Naive B cell (primary cell): ENCODE measurements at regions not wholly inside any gene's neighbourhood (a gene's known extent, or its start where the extent isn't known, plus 50 kb on each side); places are given as distances from the start of the nearest gene placed in this dataset.
"Not testable (repeated sequence)": the region's sequence is repeated elsewhere in the genome, so short reads cannot be mapped to it uniquely, and the experiment has no call there.

Source experiments
- ATAC-seq, 2 donors: fragments of 150-1000 bp; cut with Tn5 transposase; 2 replicates each; pipeline ENCODE4 v1.10.0; 2021; ENCODE audit warnings: low read depth in 2 of 2, mild to moderate bottlenecking in 2 of 2, moderate library complexity in 2 of 2
- DNase-seq: peaks from one replicate; pipeline ENCODE4 v3.0.0; 2022
- H3K27ac Mint-ChIP-seq, 6 donors: one replicate each; pipeline ENCODE4 v1.8.0; 2020 to 2022; ENCODE audit warnings: mild to moderate bottlenecking in 6 of 6, mixed read lengths in 6 of 6, moderate library complexity in 5 of 6, inconsistent platforms in 2 of 6
- H3K27me3 Mint-ChIP-seq, 3 donors: one replicate each; pipeline ENCODE4 v1.8.0; 2021 to 2022; ENCODE audit warnings: mixed read lengths in 3 of 3, mild to moderate bottlenecking in 1 of 3
- H3K36me3 Mint-ChIP-seq, 2 donors: one replicate each; pipeline ENCODE4 v1.8.0; 2020 to 2022; ENCODE audit warnings: mixed read lengths in 2 of 2, inconsistent platforms in 1 of 2, mild to moderate bottlenecking in 1 of 2
- H3K4me1 Mint-ChIP-seq, 3 donors: one replicate each; pipeline ENCODE4 v1.8.0; 2020 to 2022; ENCODE audit warnings: mixed read lengths in 3 of 3, inconsistent platforms in 1 of 3, mild to moderate bottlenecking in 1 of 3, moderate library complexity in 1 of 3
- H3K4me3 Mint-ChIP-seq, 8 donors: one replicate each; pipeline ENCODE4 v1.8.0; 2020 to 2022; ENCODE audit warnings: mild to moderate bottlenecking in 8 of 8, mixed read lengths in 8 of 8, moderate library complexity in 8 of 8, inconsistent platforms in 2 of 8
- H3K9me3 Mint-ChIP-seq, 7 donors: one replicate each; pipeline ENCODE4 v1.8.0; 2020 to 2022; ENCODE audit warnings: mixed read lengths in 7 of 7, mild to moderate bottlenecking in 5 of 7, inconsistent platforms in 2 of 7, moderate library complexity in 1 of 7

- not testable (repeated sequence) for H3K9me3 Mint-ChIP-seq, H3K36me3 Mint-ChIP-seq, DNase-seq, H3K27ac Mint-ChIP-seq, H3K4me1 Mint-ChIP-seq, ATAC-seq
- H3K27me3 Mint-ChIP-seq = peaks cover 0 to 15% (median 8%) of the 10 kb centered on the region in 3 donors
- peak overlapping the region in 1 of 8 donors; percentile 28 for H3K4me3 Mint-ChIP-seq
These were observed 98.1 kb upstream of the SLC1A3 start for GRCh38 chr5:36508331-36508730.

- not testable (repeated sequence) for H3K36me3 Mint-ChIP-seq
These were observed 92.8 kb upstream of the SLC1A3 start for GRCh38 chr5:36513647-36514046.

GRCh38 chr5:36519881-36520280, 86.5 kb upstream of the SLC1A3 start:
- H3K27me3 Mint-ChIP-seq = no peaks in the 10 kb centered on the region
- no peak overlapping the region for H3K4me3 Mint-ChIP-seq

More at GRCh38 chr5:36513647-36514046, 92.8 kb upstream of the SLC1A3 start:
- not testable (repeated sequence) for H3K4me3 Mint-ChIP-seq, DNase-seq, ATAC-seq, H3K9me3 Mint-ChIP-seq, H3K27ac Mint-ChIP-seq, H3K4me1 Mint-ChIP-seq
- peaks cover 0 to 15% (median 6%) of the 10 kb centered on the region in 3 donors for H3K27me3 Mint-ChIP-seq

GRCh38 chr5:36521219-36521618, 85.2 kb upstream of the SLC1A3 start:
- no peak for ATAC-seq
- no peak overlapping the region for H3K27ac Mint-ChIP-seq

More at GRCh38 chr5:36519881-36520280, 86.5 kb upstream of the SLC1A3 start:
- ATAC-seq = no peak
- Mint-ChIP-seq H3K4me1 (no peaks in the 10 kb centered on the region), H3K27ac (no peak overlapping the region), H3K36me3 (no peaks in the 10 kb centered on the region), H3K9me3 (peaks cover 2 to 8% (median 3%) of the 10 kb centered on the region in 7 donors)
- no peak for DNase-seq

GRCh38 chr5:36521838-36522745, 84.3 kb upstream of the SLC1A3 start:
- H3K4me1 Mint-ChIP-seq = no peaks in the 10 kb centered on the region
- H3K9me3 Mint-ChIP-seq = peaks cover 0 to 8% (median 5%) of the 10 kb centered on the region in 7 donors
- no peak overlapping the region for H3K27ac Mint-ChIP-seq

More at GRCh38 chr5:36521219-36521618, 85.2 kb upstream of the SLC1A3 start:
- Mint-ChIP-seq H3K27me3 (no peaks in the 10 kb centered on the region), H3K4me3 (no peak overlapping the region), H3K9me3 (peaks cover 2 to 8% (median 3%) of the 10 kb centered on the region in 7 donors), H3K4me1 (no peaks in the 10 kb centered on the region), H3K36me3 (no peaks in the 10 kb centered on the region)
- DNase-seq = no peak

GRCh38 chr5:36522746-36523065, 83.7 kb upstream of the SLC1A3 start:
- H3K27ac Mint-ChIP-seq = no peak overlapping the region
- ATAC-seq (no peak), DNase-seq (no peak)
- no peak overlapping the region for H3K4me3 Mint-ChIP-seq
- no peaks in the 10 kb centered on the region for H3K27me3 Mint-ChIP-seq
- no peaks in the 10 kb centered on the region for H3K4me1 Mint-ChIP-seq
- H3K9me3 Mint-ChIP-seq = peaks cover 0 to 8% (median 5%) of the 10 kb centered on the region in 7 donors
- H3K36me3 Mint-ChIP-seq = no peaks in the 10 kb centered on the region

More at GRCh38 chr5:36521838-36522745, 84.3 kb upstream of the SLC1A3 start:
- DNase-seq = no peak
- Mint-ChIP-seq H3K4me3 (no peak overlapping the region), H3K27me3 (no peaks in the 10 kb centered on the region), H3K36me3 (no peaks in the 10 kb centered on the region)
- ATAC-seq = no peak

GRCh38 chr5:36523450-36523849, 83.0 kb upstream of the SLC1A3 start:
- H3K4me1 Mint-ChIP-seq = no peaks in the 10 kb centered on the region
- H3K4me3 Mint-ChIP-seq = no peak overlapping the region
- H3K9me3 Mint-ChIP-seq = peaks cover 0 to 5% (median 1%) of the 10 kb centered on the region in 7 donors
- H3K36me3 Mint-ChIP-seq = no peaks in the 10 kb centered on the region
- ATAC-seq (no peak), DNase-seq (no peak)
- H3K27ac Mint-ChIP-seq = no peak overlapping the region
- no peaks in the 10 kb centered on the region for H3K27me3 Mint-ChIP-seq

- DNase-seq = no peak
- Mint-ChIP-seq H3K4me3 (no peak overlapping the region), H3K9me3 (peaks cover 0 to 5% (median 0%) of the 10 kb centered on the region in 7 donors), H3K27ac (no peak overlapping the region), H3K36me3 (no peaks in the 10 kb centered on the region), H3K27me3 (no peaks in the 10 kb centered on the region), H3K4me1 (peaks cover 0 to 3% (median 0%) of the 10 kb centered on the region in 3 donors)
- no peak for ATAC-seq
These were observed 82.5 kb upstream of the SLC1A3 start for GRCh38 chr5:36523926-36524325.

GRCh38 chr5:36526537-36526936, 79.9 kb upstream of the SLC1A3 start:
- Mint-ChIP-seq H3K27ac (no peak overlapping the region), H3K9me3 (peaks cover 0 to 2% (median 0%) of the 10 kb centered on the region in 7 donors), H3K4me3 (no peak overlapping the region), H3K27me3 (peaks cover 0 to 13% (median 4%) of the 10 kb centered on the region in 3 donors), H3K4me1 (peaks cover 0 to 5% (median 0%) of the 10 kb centered on the region in 3 donors), H3K36me3 (no peaks in the 10 kb centered on the region)
- ATAC-seq (no peak), DNase-seq (no peak)

GRCh38 chr5:36528588-36528987, 77.8 kb upstream of the SLC1A3 start:
- DNase-seq (no peak), ATAC-seq (no peak)
- peaks cover 0 to 2% (median 0%) of the 10 kb centered on the region in 7 donors for H3K9me3 Mint-ChIP-seq
- peaks cover 0 to 26% (median 10%) of the 10 kb centered on the region in 3 donors for H3K27me3 Mint-ChIP-seq
- H3K27ac Mint-ChIP-seq = no peak overlapping the region
- no peak overlapping the region for H3K4me3 Mint-ChIP-seq
- H3K36me3 Mint-ChIP-seq = no peaks in the 10 kb centered on the region
- peaks cover 0 to 5% (median 0%) of the 10 kb centered on the region in 3 donors for H3K4me1 Mint-ChIP-seq

- peaks cover 0 to 28% (median 10%) of the 10 kb centered on the region in 3 donors for H3K27me3 Mint-ChIP-seq
- DNase-seq (no peak), ATAC-seq (no peak)
- H3K9me3 Mint-ChIP-seq = peaks cover 0 to 2% (median 0%) of the 10 kb centered on the region in 7 donors
- no peak overlapping the region for H3K27ac Mint-ChIP-seq
- H3K4me1 Mint-ChIP-seq = peaks cover 0 to 5% (median 0%) of the 10 kb centered on the region in 3 donors
- no peaks in the 10 kb centered on the region for H3K36me3 Mint-ChIP-seq
- no peak overlapping the region for H3K4me3 Mint-ChIP-seq
These were observed 77.3 kb upstream of the SLC1A3 start for GRCh38 chr5:36529142-36529541.

GRCh38 chr5:36530215-36530614, 76.2 kb upstream of the SLC1A3 start:
- DNase-seq (no peak), ATAC-seq (no peak)
- Mint-ChIP-seq H3K27me3 (peaks cover 0 to 34% (median 10%) of the 10 kb centered on the region in 3 donors), H3K36me3 (no peaks in the 10 kb centered on the region), H3K4me3 (no peak overlapping the region), H3K4me1 (peaks cover 0 to 5% (median 0%) of the 10 kb centered on the region in 3 donors), H3K9me3 (peaks cover 0 to 2% (median 0%) of the 10 kb centered on the region in 7 donors), H3K27ac (no peak overlapping the region)

GRCh38 chr5:36531401-36531800, 75.0 kb upstream of the SLC1A3 start:
- H3K4me1 Mint-ChIP-seq = peaks cover 0 to 5% (median 0%) of the 10 kb centered on the region in 3 donors
- H3K36me3 Mint-ChIP-seq = no peaks in the 10 kb centered on the region
- H3K27me3 Mint-ChIP-seq = peaks cover 0 to 34% (median 10%) of the 10 kb centered on the region in 3 donors
- ATAC-seq (no peak), DNase-seq (no peak)
- H3K27ac Mint-ChIP-seq = no peak overlapping the region
- peaks cover 0 to 1% (median 0%) of the 10 kb centered on the region in 7 donors for H3K9me3 Mint-ChIP-seq
- H3K4me3 Mint-ChIP-seq = no peak overlapping the region

- no peaks in the 10 kb centered on the region for H3K4me1 Mint-ChIP-seq
- DNase-seq (no peak), ATAC-seq (no peak)
- peaks cover 0 to 32% (median 10%) of the 10 kb centered on the region in 3 donors for H3K27me3 Mint-ChIP-seq
- no peak overlapping the region for H3K27ac Mint-ChIP-seq
- H3K4me3 Mint-ChIP-seq = no peak overlapping the region
- H3K9me3 Mint-ChIP-seq = no peaks in the 10 kb centered on the region
- no peaks in the 10 kb centered on the region for H3K36me3 Mint-ChIP-seq
These were observed 71.0 kb upstream of the SLC1A3 start for GRCh38 chr5:36535378-36535777.
